AG10803 (cell line): ENCODE measurements at regions not wholly inside any gene's neighbourhood (a gene's known extent, or its start where the extent isn't known, plus 50 kb on each side); places are given as distances from the start of the nearest gene placed in this dataset.
A peak's percentile ranks its signal among the peaks of the same experiment; 100 is the strongest.

Experiments
- DNase-seq: peaks from one replicate; pipeline ENCODE4 v3.0.0; 2010; ENCODE audit warnings: low read depth
- H3K4me3 ChIP-seq: 2 replicates; pipeline ENCODE4 v1.5.1; 2011; ENCODE audit warnings: mild to moderate bottlenecking, low read length, control low read depth
- CTCF ChIP-seq: conservative IDR thresholded peaks from 2 replicates; pipeline ENCODE4 v1.5.1; 2011; ENCODE audit warnings: mild to moderate bottlenecking, low read length, control low read depth, inconsistent platforms

GRCh38 chrX:16258882-16259281 lies 91.6 kb downstream of the MAGEB17 start:
- DNase-seq = peak; percentile 2
- H3K4me3 ChIP-seq = no peak overlapping the region
- TF ChIP-seq CTCF = no peak

- TF ChIP-seq CTCF = no peak
- no peak for DNase-seq
- no peak overlapping the region for H3K4me3 ChIP-seq
Observed at GRCh38 chrX:16267431-16267830, 100.2 kb downstream of the MAGEB17 start.

- DNase-seq = no peak
- no peak overlapping the region for H3K4me3 ChIP-seq
- TF ChIP-seq CTCF = no peak
Observed at GRCh38 chrX:16268206-16268605, 100.9 kb downstream of the MAGEB17 start.

- no peak for TF ChIP-seq CTCF
- no peak for DNase-seq
- H3K4me3 ChIP-seq = no peak overlapping the region
Observed at GRCh38 chrX:16278927-16279326, 111.6 kb downstream of the MAGEB17 start.

- H3K4me3 ChIP-seq = no peak overlapping the region
- TF ChIP-seq CTCF = no peak
- no peak for DNase-seq
Observed at GRCh38 chrX:16282209-16282608, 114.9 kb downstream of the MAGEB17 start.

GRCh38 chrX:16284842-16285241 lies 117.6 kb downstream of the MAGEB17 start:
- DNase-seq = no peak
- no peak for TF ChIP-seq CTCF
- H3K4me3 ChIP-seq = no peak overlapping the region

- TF ChIP-seq CTCF = no peak
- no peak for DNase-seq
- no peak overlapping the region for H3K4me3 ChIP-seq
Observed at GRCh38 chrX:16290997-16291396, 123.7 kb downstream of the MAGEB17 start.
